NCI-H446 (cell line): ENCODE measurements at regions not wholly inside any gene's neighbourhood (a gene's known extent, or its start where the extent isn't known, plus 50 kb on each side); places are given as distances from the start of the nearest gene placed in this dataset.
"Not testable (repeated sequence)": the region's sequence is repeated elsewhere in the genome, so short reads cannot be mapped to it uniquely, and the experiment has no call there.

Source experiments
- DNase-seq, 2 experiments: peaks; one replicate each; lab custom pipeline; 2025; lab: John Stamatoyannopoulos, UW

GRCh38 chr3:27629366-27629765, 92.8 kb downstream of the EOMES start:
- no peak for DNase-seq

- no peak for DNase-seq
These were observed 93.9 kb downstream of the EOMES start for GRCh38 chr3:27628026-27628750.

- peak in 1 of 2 experiments; percentile 32 for DNase-seq
These were observed 95.5 kb downstream of the EOMES start for GRCh38 chr3:27626596-27627118.

- no peak for DNase-seq
These were observed 96.3 kb downstream of the EOMES start for GRCh38 chr3:27625864-27626263.

- DNase-seq = no peak
These were observed 98.9 kb downstream of the EOMES start for GRCh38 chr3:27623085-27623753.

- no peak for DNase-seq
These were observed 104.6 kb downstream of the EOMES start for GRCh38 chr3:27617552-27617951.

GRCh38 chr3:27616031-27616430, 106.1 kb downstream of the EOMES start:
- no peak for DNase-seq

- DNase-seq = no peak
These were observed 106.6 kb downstream of the EOMES start for GRCh38 chr3:27615555-27615954.

- no peak for DNase-seq
These were observed 107.5 kb downstream of the EOMES start for GRCh38 chr3:27614592-27614991.

GRCh38 chr3:27613846-27614500, 108.2 kb downstream of the EOMES start:
- no peak for DNase-seq

GRCh38 chr3:27610800-27611525, 111.2 kb downstream of the EOMES start:
- no peak for DNase-seq

GRCh38 chr3:27607370-27607769, 114.8 kb downstream of the EOMES start:
- peak in 1 of 2 experiments; percentile 25 for DNase-seq

- no peak for DNase-seq
These were observed 115.6 kb downstream of the EOMES start for GRCh38 chr3:27606537-27606936.

- not testable (repeated sequence) for DNase-seq
These were observed 117.1 kb upstream of the SLC4A7 start for GRCh38 chr3:27601311-27601710.

GRCh38 chr3:27599741-27600140, 115.6 kb upstream of the SLC4A7 start:
- DNase-seq = not testable (repeated sequence)

- DNase-seq = no peak
These were observed 112.7 kb upstream of the SLC4A7 start for GRCh38 chr3:27596921-27597320.

GRCh38 chr3:27596334-27596841, 112.2 kb upstream of the SLC4A7 start:
- DNase-seq = no peak

- DNase-seq = no peak
These were observed 110.0 kb upstream of the SLC4A7 start for GRCh38 chr3:27594096-27594690.

- DNase-seq = no peak
These were observed 109.0 kb upstream of the SLC4A7 start for GRCh38 chr3:27593173-27593572.

GRCh38 chr3:27591312-27592210, 107.4 kb upstream of the SLC4A7 start:
- no peak for DNase-seq
